Heart left ventricle (tissue), 16 donors: ENCODE measurements at regions not wholly inside any gene's neighbourhood (a gene's known extent, or its start where the extent isn't known, plus 50 kb on each side); places are given as distances from the start of the nearest gene placed in this dataset.
"Not testable (repeated sequence)": the region's sequence is repeated elsewhere in the genome, so short reads cannot be mapped to it uniquely, and the experiment has no call there.

Experiments used
- ATAC-seq, 4 donors: fragments of 200-7000 bp; cut with Tn5 transposase; one replicate each; pipeline ENCODE4 v1.9.1; 2020 to 2022; ENCODE audit warnings: moderate library complexity in 4 of 4, mild to moderate bottlenecking in 3 of 4, moderate number of reproducible peaks in 1 of 4
- DNase-seq, 5 donors: peaks; one replicate each; pipeline ENCODE4 v3.0.0-alpha.2; 2020
- H3K27ac ChIP-seq, 12 donors: fragments of 200-600 bp; sonication (generic) in 4 of 12; one replicate each; pipeline versions ENCODE4 v1.5.0 to v1.8.0; 2016 to 2022; ENCODE audit warnings: mild to moderate bottlenecking in 2 of 12
- H3K27me3 ChIP-seq, 9 donors: fragments of 200-600 bp; sonication (generic) in 2 of 9; one replicate each; pipeline versions ENCODE4 v1.5.1 to v1.8.0; 2016 to 2022; ENCODE audit warnings: mild to moderate bottlenecking in 3 of 9
- H3K36me3 ChIP-seq, 9 donors: fragments of 200-600 bp; sonication (generic) in 2 of 9; one replicate each; pipeline versions ENCODE4 v1.5.0 to v1.8.0; 2018 to 2022; ENCODE audit warnings: mild to moderate bottlenecking in 2 of 9
- H3K4me1 ChIP-seq, 12 donors: fragments of 200-600 bp; sonication (generic) in 4 of 12; one replicate each; pipeline versions ENCODE4 v1.5.0 to v1.8.0; 2016 to 2022; ENCODE audit warnings: mild to moderate bottlenecking in 3 of 12
- H3K4me3 ChIP-seq, 12 donors: fragments of 200-600 bp; sonication (generic) in 4 of 12; one replicate each; pipeline versions ENCODE4 v1.5.0 to v1.8.0; 2017 to 2022; ENCODE audit warnings: mild to moderate bottlenecking in 9 of 12, moderate library complexity in 4 of 12
- H3K9me3 ChIP-seq, 12 donors: fragments of 200-600 bp; sonication (generic) in 4 of 12; one replicate each; pipeline versions ENCODE4 v1.5.0 to v1.8.0; 2016 to 2022; ENCODE audit warnings: mild to moderate bottlenecking in 1 of 12
- POLR2A ChIP-seq, 2 donors: fragments of 450-650 bp; IDR thresholded peaks; one replicate each; pipeline ENCODE4 v1.6.1; 2017; ENCODE audit warnings: antibody characterized with exemption in 2 of 2, mild to moderate bottlenecking in 2 of 2, moderate library complexity in 2 of 2
- WGBS, 4 donors: extraction: QIAGEN DNeasy Blood & Tissue Kit in 2 of 4; methylation state at CpG; one replicate each; pipeline versions ENCODE4 v1.1.5 to v1.1.7; 2013 to 2018; 5-methylcytosine and 5-hydroxymethylcytosine counted together
- intact Hi-C, 10 donors: fragments of 100-400 bp; cut with DNase I; formaldehyde crosslinking; loops; one replicate each; pipeline versions ENCODE4 v1.11.1 to v1.14.2; 2022
- TF ChIP-seq, protein P1 (sequence below), 12 donors: fragments of 200-600 bp; sonication (generic) in 4 of 12; IDR thresholded peaks; one replicate each; pipeline versions ENCODE4 v1.5.0 to v1.8.0; 2018 to 2022; ENCODE audit warnings: antibody characterized with exemption in 12 of 12, mild to moderate bottlenecking in 5 of 12
- donor health status: ischemic (EF 13 %, LVEDD 7.1; RV severe dilation, severe dysfunction).
- donor health status: healthy with polysubstance abuse.
- donor health status: DM: no; HTN: yes; CAD: no.
- donor health status: DM: no; HTN: no; CAD: no.
- donor health status: ischemic (EF 25% LVEDD 6.9; RV normal size, moderate dysfunction).
- donor health status: ischemic (EF 25% LVEDD 5.7; RV mildly dilated, moderate dysfunction).
- donor health status: healthy.
- donor health status: DM: yes; HTN: yes; CAD: no.
- donor health status: ischemic (EF 35%, LVEDD 5.7; RV mildly dilated, moderate dysfunction).
- donor health status: nonischemic (EF 11% LVEDD 7.7; RV severe dilation, severe dysfunction).
- donor health status: DM: yes; HTN: yes; CAD: no.
- donor health status: PGD.
- donor health status: ischemic (EF 29% LVEDD 5.4; RV normal size, mild dysfunction).
- donor health status: nonischemic (EF 23%, LVEDD 6.1; RV moderate dilation, normal function).

DNA sequence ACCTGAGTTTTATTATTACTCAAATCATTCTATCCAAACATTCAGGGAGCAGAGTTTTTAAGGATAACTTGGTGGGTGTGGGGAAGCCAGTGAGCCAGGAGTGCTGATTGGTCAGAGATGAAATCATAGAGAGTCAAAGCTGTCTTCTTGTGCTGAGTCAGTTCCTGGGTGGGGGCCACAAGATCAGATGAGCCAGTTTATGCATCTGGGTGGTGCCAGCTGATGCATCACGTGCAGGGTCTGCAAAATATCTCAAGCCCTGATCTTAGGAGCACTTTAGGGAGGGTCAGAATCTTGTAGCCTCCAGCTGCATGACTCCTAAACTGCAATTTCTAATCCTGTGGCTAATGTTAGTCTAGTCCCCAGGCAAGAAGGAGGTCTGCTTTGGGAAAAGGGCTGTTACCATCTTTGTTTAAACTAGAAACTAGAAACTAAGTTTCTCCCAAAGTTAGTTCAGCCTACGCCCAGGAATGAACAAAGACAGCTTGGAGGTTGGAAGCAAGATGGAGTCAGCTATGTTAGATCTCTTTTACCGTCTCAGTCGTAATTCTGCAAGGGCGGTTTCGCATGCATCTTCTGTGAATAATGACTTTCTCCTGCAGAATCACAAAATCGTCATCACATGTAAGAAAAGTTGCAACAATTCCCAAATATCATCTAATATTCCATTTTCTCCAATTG is 97.5 kb downstream of the ZNF664 start:
- WGBS, 4 donors, result 87 to 91% (median 90%) methylated on average over 7 of the region's 7 CpGs
- H3K36me3 ChIP-seq, ATAC-seq, H3K4me1 ChIP-seq, H3K27ac ChIP-seq, H3K4me3 ChIP-seq, intact Hi-C loops, H3K27me3 ChIP-seq, DNase-seq: not testable (repeated sequence)
- H3K9me3 ChIP-seq, result peaks cover 0 to 27% (median 15%) of the 10 kb centered on the region in 12 donors

DNA sequence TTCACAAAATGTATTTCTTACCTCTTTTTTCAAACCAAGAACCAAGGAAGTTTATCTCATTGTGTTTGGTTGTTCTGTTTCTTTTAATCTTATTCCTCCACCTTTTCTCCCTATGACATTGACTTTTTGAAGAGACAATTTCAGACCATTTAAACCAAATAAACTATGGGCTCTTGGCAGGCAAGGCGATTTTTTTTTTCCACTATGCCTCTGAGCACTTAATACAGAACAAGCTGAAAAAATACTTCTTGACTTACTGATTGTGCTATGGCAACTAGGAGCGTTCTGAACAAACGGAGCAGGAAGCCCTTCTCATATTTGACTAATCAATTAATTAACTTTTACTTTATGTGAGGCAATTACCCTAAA is 98.0 kb downstream of the ZNF664 start:
- no peak overlapping the region for H3K27ac ChIP-seq
- no peaks in the 10 kb centered on the region for H3K36me3 ChIP-seq
- 84 to 90% (median 86%) methylated on average over 3 of the region's 3 CpGs for WGBS, 4 donors
- TF ChIP-seq POLR2A (IDR thresholded peaks at IDR 0.05), result no peak
- TF ChIP-seq, protein P1, sequence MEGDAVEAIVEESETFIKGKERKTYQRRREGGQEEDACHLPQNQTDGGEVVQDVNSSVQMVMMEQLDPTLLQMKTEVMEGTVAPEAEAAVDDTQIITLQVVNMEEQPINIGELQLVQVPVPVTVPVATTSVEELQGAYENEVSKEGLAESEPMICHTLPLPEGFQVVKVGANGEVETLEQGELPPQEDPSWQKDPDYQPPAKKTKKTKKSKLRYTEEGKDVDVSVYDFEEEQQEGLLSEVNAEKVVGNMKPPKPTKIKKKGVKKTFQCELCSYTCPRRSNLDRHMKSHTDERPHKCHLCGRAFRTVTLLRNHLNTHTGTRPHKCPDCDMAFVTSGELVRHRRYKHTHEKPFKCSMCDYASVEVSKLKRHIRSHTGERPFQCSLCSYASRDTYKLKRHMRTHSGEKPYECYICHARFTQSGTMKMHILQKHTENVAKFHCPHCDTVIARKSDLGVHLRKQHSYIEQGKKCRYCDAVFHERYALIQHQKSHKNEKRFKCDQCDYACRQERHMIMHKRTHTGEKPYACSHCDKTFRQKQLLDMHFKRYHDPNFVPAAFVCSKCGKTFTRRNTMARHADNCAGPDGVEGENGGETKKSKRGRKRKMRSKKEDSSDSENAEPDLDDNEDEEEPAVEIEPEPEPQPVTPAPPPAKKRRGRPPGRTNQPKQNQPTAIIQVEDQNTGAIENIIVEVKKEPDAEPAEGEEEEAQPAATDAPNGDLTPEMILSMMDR (IDR thresholded peaks at IDR 0.05), result no peak
- H3K9me3 ChIP-seq, result peaks cover 0 to 22% (median 12%) of the 10 kb centered on the region in 12 donors
- intact Hi-C loops, result no loop called here
- no peak overlapping the region for H3K4me3 ChIP-seq
- H3K4me1 ChIP-seq, result no peaks in the 10 kb centered on the region
- no peaks in the 10 kb centered on the region for H3K27me3 ChIP-seq
- no peak for ATAC-seq
- no peak for DNase-seq

DNA sequence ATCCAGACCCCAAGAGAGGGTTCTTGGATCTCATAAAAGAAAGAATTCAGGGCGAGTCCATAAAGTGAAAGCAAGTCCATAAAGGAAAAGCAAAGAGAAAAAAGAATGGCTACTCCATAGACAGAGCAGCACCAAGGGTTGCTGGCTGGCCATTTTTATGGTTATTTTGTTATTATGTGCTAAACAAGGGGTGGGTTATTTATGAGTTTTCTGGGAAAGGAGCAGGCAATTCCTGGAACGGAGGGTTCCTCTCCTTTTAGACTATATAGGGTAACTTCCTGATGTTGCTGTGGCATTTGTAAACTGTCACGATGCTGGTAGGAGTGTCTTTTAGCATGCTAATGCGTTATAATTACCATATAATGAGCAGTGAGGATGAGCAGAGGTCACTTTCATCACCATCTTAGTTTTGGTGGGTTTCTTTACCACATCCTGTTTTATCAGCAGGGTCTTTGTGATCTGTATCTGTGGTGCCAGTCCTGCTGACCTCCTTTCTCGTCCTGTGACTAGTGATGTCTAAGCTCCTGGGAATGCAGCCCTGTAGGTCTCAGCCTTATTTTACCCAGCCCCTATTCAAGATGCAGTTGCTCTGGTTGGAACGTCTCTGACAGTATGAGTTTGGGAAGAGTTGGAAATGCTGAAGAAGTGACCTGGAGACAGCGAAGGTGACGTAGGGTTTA is 100.5 kb downstream of the ZNF664 start:
- no peaks in the 10 kb centered on the region for H3K4me1 ChIP-seq
- no peak for TF ChIP-seq POLR2A (IDR thresholded peaks at IDR 0.05)
- TF ChIP-seq, protein P1 (IDR thresholded peaks at IDR 0.05), result no peak
- no peak for DNase-seq
- no peak for ATAC-seq
- no peaks in the 10 kb centered on the region for H3K36me3 ChIP-seq
- H3K27ac ChIP-seq, result no peak overlapping the region
- intact Hi-C loops, result no loop called here
- no peaks in the 10 kb centered on the region for H3K27me3 ChIP-seq
- 78 to 81% (median 79%) methylated on average over 8 of the region's 8 CpGs for WGBS, 4 donors
- no peak overlapping the region for H3K4me3 ChIP-seq
- H3K9me3 ChIP-seq, result no peaks in the 10 kb centered on the region

DNA sequence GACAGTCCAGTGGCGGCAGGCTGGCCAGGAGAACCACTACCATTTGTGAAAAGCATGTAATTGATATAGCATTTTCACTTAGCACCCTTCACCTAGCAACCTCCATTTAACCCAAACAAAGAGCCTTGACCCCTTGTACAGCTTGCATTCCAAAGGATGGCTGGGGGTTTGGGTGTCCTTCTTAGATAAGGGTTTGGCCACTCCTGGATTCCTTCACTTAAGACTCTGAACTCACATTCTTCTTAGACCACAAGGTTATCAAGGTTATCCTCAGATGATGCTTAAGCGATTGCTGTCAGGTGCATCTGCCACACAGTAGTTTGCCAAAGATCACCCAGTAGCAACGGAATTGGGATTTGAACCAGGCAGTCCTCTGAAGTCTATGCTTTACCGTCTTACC is 102.8 kb downstream of the ZNF664 start:
- TF ChIP-seq POLR2A (IDR thresholded peaks at IDR 0.05), result no peak
- TF ChIP-seq, protein P1 (IDR thresholded peaks at IDR 0.05), result no peak
- WGBS, 4 donors, result 87 to 92% (median 89%) methylated on average over 4 of the region's 4 CpGs
- Histone ChIP-seq H3K4me3 (no peak overlapping the region), H3K4me1 (no peaks in the 10 kb centered on the region), H3K36me3 (no peaks in the 10 kb centered on the region), H3K9me3 (no peaks in the 10 kb centered on the region), H3K27me3 (no peaks in the 10 kb centered on the region), H3K27ac (no peak overlapping the region)
- intact Hi-C loops, result no loop called here
- DNase-seq (no peak), ATAC-seq (no peak)
